Karpas-422 (cell line): ENCODE measurements at regions not wholly inside any gene's neighbourhood (a gene's known extent, or its start where the extent isn't known, plus 50 kb on each side); places are given as distances from the start of the nearest gene placed in this dataset.

Experiments
- DNase-seq: peaks from one replicate; pipeline ENCODE4 v3.0.0-alpha.2; 2015
- H2AFZ ChIP-seq: fragments of 200-600 bp; sonication (generic); 2 replicates; pipeline ENCODE4 v1.6.1; 2014; ENCODE audit warnings: antibody characterized with exemption, low read length, mixed read lengths
- H3K27ac ChIP-seq: fragments of 200-600 bp; sonication (generic); 2 replicates; pipeline ENCODE4 v1.5.1; 2014; ENCODE audit warnings: mild to moderate bottlenecking, low read length, moderate library complexity
- H3K27me3 ChIP-seq: fragments of 200-600 bp; sonication (generic); 2 replicates; pipeline ENCODE4 v1.6.1; 2014; ENCODE audit warnings: low read length, mixed read lengths
- H3K36me3 ChIP-seq: fragments of 200-600 bp; sonication (generic); 2 replicates; pipeline ENCODE4 v1.6.1; 2014; ENCODE audit warnings: low read length, mixed read lengths; ENCODE audit not compliant: insufficient read depth
- H3K4me1 ChIP-seq: fragments of 200-600 bp; sonication (generic); 2 replicates; pipeline ENCODE4 v1.6.1; 2014; ENCODE audit warnings: mild to moderate bottlenecking, low read length, mixed read lengths
- H3K4me2 ChIP-seq: fragments of 200-600 bp; sonication (generic); 2 replicates; pipeline ENCODE4 v1.6.1; 2014; ENCODE audit warnings: low read length, low read depth, mild to moderate bottlenecking; ENCODE audit not compliant: poor library complexity, severe bottlenecking
- H3K4me3 ChIP-seq: fragments of 200-600 bp; sonication (generic); 2 replicates; pipeline ENCODE4 v1.5.1; 2014; ENCODE audit warnings: mild to moderate bottlenecking, antibody characterized with exemption, low read length, mixed read lengths
- H3K79me2 ChIP-seq: fragments of 200-600 bp; sonication (generic); 2 replicates; pipeline ENCODE4 v1.6.1; 2014; ENCODE audit warnings: mild to moderate bottlenecking, low read length, mixed read lengths
- H3K9ac ChIP-seq: fragments of 200-600 bp; sonication (generic); 2 replicates; pipeline ENCODE4 v1.6.0; 2014; ENCODE audit warnings: low read length
- H3K9me2 ChIP-seq: fragments of 200-600 bp; sonication (generic), shearing (Covaris generic); replicated peaks from 2 replicates; pipeline ENCODE4 v1.6.0; 2014; ENCODE audit warnings: mild to moderate bottlenecking, low read length, moderate library complexity; ENCODE audit not compliant: insufficient read depth
- H3K9me3 ChIP-seq: fragments of 300-700, 200-600 bp; sonication (generic); 2 replicates; pipeline ENCODE4 v1.6.1; 2014; ENCODE audit warnings: low read length, mixed read lengths
- H4K20me1 ChIP-seq: fragments of 200-600 bp; sonication (generic); 2 replicates; pipeline ENCODE4 v1.6.1; 2014; ENCODE audit warnings: mild to moderate bottlenecking, antibody characterized with exemption, low read length, low read depth; ENCODE audit not compliant: insufficient read depth

GRCh38 chr2:144833075-144833637, 313.2 kb upstream of the ZEB2 start:
- Histone ChIP-seq H3K79me2 (no peaks in the 10 kb centered on the region), H3K27ac (no peak overlapping the region), H3K9me3 (no peaks in the 10 kb centered on the region), H2AFZ (no peak overlapping the region), H4K20me1 (no peaks in the 10 kb centered on the region), H3K4me1 (no peaks in the 10 kb centered on the region), H3K27me3 (no peaks in the 10 kb centered on the region), H3K36me3 (no peaks in the 10 kb centered on the region), H3K9ac (no peak overlapping the region), H3K9me2 (no peaks in the 10 kb centered on the region), H3K4me2 (no peak overlapping the region), H3K4me3 (no peak overlapping the region)
- DNase-seq, result no peak

GRCh38 chr2:144832048-144832447, 312.1 kb upstream of the ZEB2 start:
- H3K27me3 ChIP-seq, result no peaks in the 10 kb centered on the region
- no peak for DNase-seq
- no peaks in the 10 kb centered on the region for H3K79me2 ChIP-seq
- H2AFZ ChIP-seq, result no peak overlapping the region
- H4K20me1 ChIP-seq, result no peaks in the 10 kb centered on the region
- H3K27ac ChIP-seq, result no peak overlapping the region
- no peak overlapping the region for H3K4me2 ChIP-seq
- no peak overlapping the region for H3K4me3 ChIP-seq
- no peak overlapping the region for H3K9ac ChIP-seq
- H3K9me3 ChIP-seq, result no peaks in the 10 kb centered on the region
- H3K4me1 ChIP-seq, result no peaks in the 10 kb centered on the region
- H3K36me3 ChIP-seq, result no peaks in the 10 kb centered on the region
- no peaks in the 10 kb centered on the region for H3K9me2 ChIP-seq

- Histone ChIP-seq H3K4me1 (no peaks in the 10 kb centered on the region), H3K9ac (no peak overlapping the region), H3K27ac (no peak overlapping the region), H2AFZ (no peak overlapping the region), H3K4me3 (no peak overlapping the region), H3K9me2 (no peaks in the 10 kb centered on the region; the same call in 1 of the 2 replicates), H4K20me1 (no peaks in the 10 kb centered on the region), H3K9me3 (no peaks in the 10 kb centered on the region), H3K79me2 (no peaks in the 10 kb centered on the region), H3K4me2 (no peak overlapping the region), H3K36me3 (no peaks in the 10 kb centered on the region), H3K27me3 (no peaks in the 10 kb centered on the region)
- no peak for DNase-seq
These were observed 310.6 kb upstream of the ZEB2 start for GRCh38 chr2:144830543-144830942.

GRCh38 chr2:144827404-144827803, 307.5 kb upstream of the ZEB2 start:
- Histone ChIP-seq H3K79me2 (no peaks in the 10 kb centered on the region), H3K9me3 (no peaks in the 10 kb centered on the region), H3K4me3 (no peak overlapping the region), H4K20me1 (no peaks in the 10 kb centered on the region), H3K27me3 (no peaks in the 10 kb centered on the region), H3K27ac (no peak overlapping the region), H3K4me1 (no peaks in the 10 kb centered on the region), H3K4me2 (no peak overlapping the region), H3K9me2 (peaks cover 7% of the 10 kb centered on the region; the same call in 1 of the 2 replicates), H2AFZ (no peak overlapping the region), H3K36me3 (no peaks in the 10 kb centered on the region), H3K9ac (no peak overlapping the region)
- no peak for DNase-seq

GRCh38 chr2:144826105-144826504, 306.2 kb upstream of the ZEB2 start:
- no peaks in the 10 kb centered on the region for H3K9me3 ChIP-seq
- H2AFZ ChIP-seq, result no peak overlapping the region
- no peaks in the 10 kb centered on the region for H3K4me1 ChIP-seq
- H3K36me3 ChIP-seq, result no peaks in the 10 kb centered on the region
- no peak overlapping the region for H3K4me3 ChIP-seq
- no peaks in the 10 kb centered on the region for H3K79me2 ChIP-seq
- H3K27me3 ChIP-seq, result no peaks in the 10 kb centered on the region
- no peak overlapping the region for H3K4me2 ChIP-seq
- DNase-seq, result no peak
- no peak overlapping the region for H3K9ac ChIP-seq
- H4K20me1 ChIP-seq, result no peaks in the 10 kb centered on the region
- H3K9me2 ChIP-seq, result peaks cover 7% of the 10 kb centered on the region; the same call in 1 of the 2 replicates
- no peak overlapping the region for H3K27ac ChIP-seq

- peaks cover 7% of the 10 kb centered on the region; the same call in 1 of the 2 replicates for H3K9me2 ChIP-seq
- H3K9me3 ChIP-seq, result no peaks in the 10 kb centered on the region
- no peak overlapping the region for H3K4me2 ChIP-seq
- no peaks in the 10 kb centered on the region for H4K20me1 ChIP-seq
- H3K4me1 ChIP-seq, result no peaks in the 10 kb centered on the region
- H2AFZ ChIP-seq, result no peak overlapping the region
- DNase-seq, result no peak
- H3K79me2 ChIP-seq, result no peaks in the 10 kb centered on the region
- no peak overlapping the region for H3K27ac ChIP-seq
- no peak overlapping the region for H3K9ac ChIP-seq
- no peaks in the 10 kb centered on the region for H3K36me3 ChIP-seq
- H3K4me3 ChIP-seq, result no peak overlapping the region
- H3K27me3 ChIP-seq, result no peaks in the 10 kb centered on the region
These were observed 305.6 kb upstream of the ZEB2 start for GRCh38 chr2:144825331-144826020.

- no peaks in the 10 kb centered on the region for H4K20me1 ChIP-seq
- peaks cover 7% of the 10 kb centered on the region; the same call in 1 of the 2 replicates for H3K9me2 ChIP-seq
- H3K4me3 ChIP-seq, result no peak overlapping the region
- H3K79me2 ChIP-seq, result no peaks in the 10 kb centered on the region
- H3K4me1 ChIP-seq, result peaks cover 2% of the 10 kb centered on the region; the same call in 1 of the 2 replicates
- H3K9me3 ChIP-seq, result no peaks in the 10 kb centered on the region
- H3K27me3 ChIP-seq, result no peaks in the 10 kb centered on the region
- H3K4me2 ChIP-seq, result no peak overlapping the region
- no peak overlapping the region for H2AFZ ChIP-seq
- no peak for DNase-seq
- no peaks in the 10 kb centered on the region for H3K36me3 ChIP-seq
- H3K9ac ChIP-seq, result no peak overlapping the region
- no peak overlapping the region for H3K27ac ChIP-seq
These were observed 304.6 kb upstream of the ZEB2 start for GRCh38 chr2:144824306-144825080.

- Histone ChIP-seq H3K9me3 (no peaks in the 10 kb centered on the region), H3K27me3 (no peaks in the 10 kb centered on the region), H3K9ac (no peak overlapping the region), H2AFZ (no peak overlapping the region), H3K9me2 (peaks cover 10% of the 10 kb centered on the region), H3K4me2 (no peak overlapping the region), H3K4me3 (no peak overlapping the region), H3K27ac (no peak overlapping the region), H3K36me3 (no peaks in the 10 kb centered on the region), H3K79me2 (no peaks in the 10 kb centered on the region), H4K20me1 (no peaks in the 10 kb centered on the region), H3K4me1 (peaks cover 6% of the 10 kb centered on the region; the same call in 1 of the 2 replicates)
- no peak for DNase-seq
These were observed 303.0 kb upstream of the ZEB2 start for GRCh38 chr2:144822966-144823365.
